ENCODE measurements at regions not wholly inside any gene's neighbourhood (a gene's known extent, or its start where the extent isn't known, plus 50 kb on each side); places are given as distances from the start of the nearest gene placed in this dataset.
"Not testable (repeated sequence)": the region's sequence is repeated elsewhere in the genome, so short reads cannot be mapped to it uniquely, and the experiment has no call there.

DNA sequence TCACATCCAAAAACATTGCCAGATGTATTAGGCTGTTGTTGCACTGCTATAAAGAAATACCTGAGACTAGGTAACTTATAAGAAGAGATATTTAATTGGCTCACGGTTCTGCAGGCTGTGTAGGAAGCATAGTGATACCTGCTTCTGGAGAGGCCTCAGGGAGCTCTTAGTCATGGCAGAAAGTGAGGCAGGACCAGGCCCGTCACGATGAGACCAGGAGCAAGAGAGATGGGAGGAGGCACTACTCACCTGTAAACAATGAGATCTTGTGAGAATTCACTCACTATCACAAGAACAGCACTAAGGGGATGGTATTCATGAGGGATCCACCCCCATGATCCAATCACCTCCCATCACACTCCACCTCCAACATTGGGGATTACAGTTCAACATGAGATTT lies 81.3 kb upstream of the C1QTNF3 start:
- TF ChIP-seq, protein P1, sequence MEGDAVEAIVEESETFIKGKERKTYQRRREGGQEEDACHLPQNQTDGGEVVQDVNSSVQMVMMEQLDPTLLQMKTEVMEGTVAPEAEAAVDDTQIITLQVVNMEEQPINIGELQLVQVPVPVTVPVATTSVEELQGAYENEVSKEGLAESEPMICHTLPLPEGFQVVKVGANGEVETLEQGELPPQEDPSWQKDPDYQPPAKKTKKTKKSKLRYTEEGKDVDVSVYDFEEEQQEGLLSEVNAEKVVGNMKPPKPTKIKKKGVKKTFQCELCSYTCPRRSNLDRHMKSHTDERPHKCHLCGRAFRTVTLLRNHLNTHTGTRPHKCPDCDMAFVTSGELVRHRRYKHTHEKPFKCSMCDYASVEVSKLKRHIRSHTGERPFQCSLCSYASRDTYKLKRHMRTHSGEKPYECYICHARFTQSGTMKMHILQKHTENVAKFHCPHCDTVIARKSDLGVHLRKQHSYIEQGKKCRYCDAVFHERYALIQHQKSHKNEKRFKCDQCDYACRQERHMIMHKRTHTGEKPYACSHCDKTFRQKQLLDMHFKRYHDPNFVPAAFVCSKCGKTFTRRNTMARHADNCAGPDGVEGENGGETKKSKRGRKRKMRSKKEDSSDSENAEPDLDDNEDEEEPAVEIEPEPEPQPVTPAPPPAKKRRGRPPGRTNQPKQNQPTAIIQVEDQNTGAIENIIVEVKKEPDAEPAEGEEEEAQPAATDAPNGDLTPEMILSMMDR (conservative IDR thresholded peaks at IDR 0.05): not testable (repeated sequence)
- not testable (repeated sequence) for TF ChIP-seq EZH2 (IDR thresholded peaks at IDR 0.05; ENCODE audit: low read depth)

Measured in PC-9 (cell line).